NAMALWA (cell line): ENCODE measurements at regions not wholly inside any gene's neighbourhood (a gene's known extent, or its start where the extent isn't known, plus 50 kb on each side); places are given as distances from the start of the nearest gene placed in this dataset.

Experiments used
- DNase-seq: peaks from one replicate; pipeline ENCODE4 v3.0.0-alpha.2; 2015; ENCODE audit warnings: low spot score

GRCh38 chr4:84441758-84442377 is 57.2 kb downstream of the NKX6-1 start:
- no peak for DNase-seq

DNA sequence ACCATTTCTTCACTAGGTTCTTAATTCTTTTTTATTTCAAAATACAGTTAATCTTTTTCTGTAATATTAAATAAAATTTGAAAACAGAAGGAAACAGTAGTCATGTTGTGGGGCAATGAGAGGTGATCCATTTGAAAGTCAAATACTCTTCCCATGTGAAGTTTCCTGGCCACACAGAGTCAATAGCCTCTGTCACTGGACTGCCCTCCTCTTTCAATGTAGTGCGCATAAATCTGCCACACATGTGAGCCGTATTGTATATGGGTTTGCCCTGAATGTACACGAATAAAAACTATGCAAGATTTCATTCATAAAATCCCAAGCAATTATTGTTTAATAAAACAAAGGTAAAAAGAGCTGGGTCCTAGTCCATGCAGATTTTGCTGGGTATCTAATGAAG is 59.1 kb downstream of the NKX6-1 start:
- no peak for DNase-seq

DNA sequence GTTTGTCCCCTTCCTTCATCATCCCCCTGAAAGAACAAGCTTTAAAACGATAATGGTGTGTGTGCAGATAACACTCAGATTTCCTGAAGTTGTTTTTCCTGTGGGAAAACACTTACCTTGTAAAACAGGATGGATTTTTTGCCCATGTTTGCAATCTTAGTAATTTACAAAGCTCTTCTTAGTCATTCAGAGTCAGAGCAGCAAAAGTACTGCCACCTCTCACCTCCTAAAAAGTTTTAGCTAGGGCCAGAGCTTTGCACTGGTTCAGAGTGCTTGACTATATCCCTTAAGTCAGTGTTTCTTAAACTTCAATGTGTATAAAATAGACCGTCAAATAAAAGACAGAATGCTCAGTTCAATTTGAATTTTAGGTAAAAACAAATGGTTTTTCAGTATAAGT is 62.3 kb downstream of the NKX6-1 start:
- DNase-seq = no peak

DNA sequence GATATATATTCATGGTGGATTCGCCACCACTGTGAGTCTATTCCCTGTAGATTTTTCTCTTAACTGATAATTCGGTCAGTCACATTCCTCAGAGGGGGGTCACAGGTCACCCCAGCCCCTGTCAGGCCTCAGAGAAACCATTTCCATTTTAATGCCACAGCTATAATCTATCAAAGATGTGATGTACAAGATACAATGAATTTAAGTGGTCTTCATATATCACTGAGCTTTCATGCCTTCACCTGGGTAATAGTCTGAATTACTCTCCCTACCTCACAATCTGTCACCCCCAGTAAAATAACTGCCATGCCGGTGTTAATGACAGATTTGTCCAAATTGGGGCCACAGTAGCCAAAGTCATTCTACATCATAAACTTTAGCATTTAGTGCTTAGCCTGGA is 64.7 kb downstream of the NKX6-1 start:
- no peak for DNase-seq

DNA sequence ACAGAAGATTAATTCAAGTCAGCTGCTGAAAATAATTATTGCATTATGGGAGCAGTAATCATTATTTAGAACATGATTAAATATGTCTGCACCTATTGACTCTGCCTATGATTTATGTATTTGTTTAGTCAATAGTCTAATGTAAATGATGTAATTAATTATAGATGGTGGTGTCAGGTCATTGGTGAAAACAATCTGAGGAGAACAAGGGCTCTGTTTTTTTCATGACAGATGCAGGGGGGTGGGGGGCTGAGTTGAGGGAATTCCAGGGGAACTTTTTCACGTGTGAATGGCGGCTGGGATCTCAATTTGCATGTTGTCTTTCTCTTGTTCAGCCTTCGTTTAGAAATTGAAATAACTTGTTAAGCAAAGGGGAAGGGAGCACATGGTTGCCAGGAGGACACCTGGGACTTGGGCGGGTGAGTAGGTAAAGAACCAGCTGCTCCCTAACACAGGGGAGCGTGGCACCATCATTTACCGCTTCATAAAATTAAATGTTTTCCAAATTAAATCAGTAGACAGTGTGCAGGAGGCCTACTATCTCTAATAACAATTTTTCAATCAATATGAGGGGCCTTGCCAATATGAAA is 65.4 kb downstream of the NKX6-1 start:
- DNase-seq = no peak

- DNase-seq = no peak
Observed at GRCh38 chr4:84432713-84433112, 66.4 kb downstream of the NKX6-1 start.

GRCh38 chr4:84420608-84421007 is 78.5 kb downstream of the NKX6-1 start:
- no peak for DNase-seq

GRCh38 chr4:84419201-84419600 is 79.9 kb downstream of the NKX6-1 start:
- no peak for DNase-seq

DNA sequence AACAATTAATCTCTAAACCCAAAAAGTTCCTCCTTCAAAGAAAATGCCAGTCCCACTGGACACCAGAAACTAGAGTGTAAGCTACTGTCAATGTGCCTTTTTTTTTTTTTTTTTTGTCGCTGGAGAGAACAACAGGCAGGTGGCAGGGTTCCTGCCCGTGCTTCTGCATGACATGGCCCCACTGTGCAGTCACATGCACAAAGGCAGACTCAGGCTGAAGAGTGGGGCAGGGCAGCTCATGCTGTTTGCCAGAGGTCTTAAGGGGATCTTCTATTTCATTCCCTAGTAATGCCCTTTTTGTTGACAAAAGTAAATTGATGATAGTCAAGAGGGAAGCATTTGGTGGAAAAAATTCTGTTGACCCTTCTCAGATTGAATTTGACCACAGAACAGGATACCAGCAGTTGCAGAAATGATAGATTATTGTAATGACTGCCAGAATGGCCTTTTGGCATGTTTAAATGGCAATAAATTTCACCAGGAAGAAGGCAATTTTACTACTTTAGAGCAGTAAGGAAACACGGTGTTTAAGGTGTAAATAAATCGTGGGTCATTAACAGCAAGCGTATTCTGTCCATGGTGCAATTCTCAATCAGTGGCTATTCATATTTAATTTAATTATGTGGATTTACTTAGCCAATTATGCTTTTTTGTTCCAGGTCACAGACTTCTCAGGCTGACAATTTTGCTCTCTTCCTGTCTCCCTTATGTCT is 80.9 kb downstream of the NKX6-1 start:
- DNase-seq = no peak

DNA sequence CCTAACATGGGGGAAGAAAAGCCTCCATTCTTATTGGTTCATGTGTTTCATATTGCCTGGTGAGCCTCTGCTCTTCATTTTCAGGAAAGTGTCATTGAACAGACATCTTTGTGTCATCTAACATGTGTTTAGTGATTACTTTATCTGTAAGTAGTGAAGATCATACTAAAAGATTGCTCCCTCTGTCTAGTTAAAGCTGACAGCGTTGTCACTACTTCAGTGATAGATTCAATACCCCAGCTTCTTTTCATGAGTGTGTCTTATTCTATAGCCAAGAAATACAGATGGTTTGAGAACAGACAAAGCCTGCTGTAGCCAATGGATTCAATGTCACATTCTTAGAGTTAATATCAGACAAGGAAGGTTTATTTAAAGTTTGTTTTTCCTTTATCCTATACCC is 85.1 kb downstream of the NKX6-1 start:
- DNase-seq = no peak

GRCh38 chr4:84413480-84413879 is 85.6 kb downstream of the NKX6-1 start:
- no peak for DNase-seq

DNA sequence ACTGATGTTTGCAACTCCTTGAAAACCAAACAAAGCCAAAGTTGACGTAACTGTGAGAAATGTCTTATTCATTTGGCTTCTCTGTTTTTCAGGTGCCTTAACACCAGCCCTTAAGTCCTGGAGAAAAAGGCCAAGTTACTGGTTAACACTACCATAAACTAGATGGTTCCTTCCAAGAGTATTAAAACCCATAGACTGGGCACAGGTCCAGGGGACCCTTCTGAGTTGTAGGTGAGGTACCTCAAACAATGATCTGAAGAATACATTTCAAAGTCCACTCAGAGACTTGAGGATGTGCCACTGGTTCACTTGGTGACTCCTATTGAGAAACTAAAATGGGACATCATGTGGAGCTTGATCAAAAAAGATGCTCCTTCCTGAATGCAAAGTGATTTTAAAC is 87.0 kb downstream of the NKX6-1 start:
- no peak for DNase-seq

DNA sequence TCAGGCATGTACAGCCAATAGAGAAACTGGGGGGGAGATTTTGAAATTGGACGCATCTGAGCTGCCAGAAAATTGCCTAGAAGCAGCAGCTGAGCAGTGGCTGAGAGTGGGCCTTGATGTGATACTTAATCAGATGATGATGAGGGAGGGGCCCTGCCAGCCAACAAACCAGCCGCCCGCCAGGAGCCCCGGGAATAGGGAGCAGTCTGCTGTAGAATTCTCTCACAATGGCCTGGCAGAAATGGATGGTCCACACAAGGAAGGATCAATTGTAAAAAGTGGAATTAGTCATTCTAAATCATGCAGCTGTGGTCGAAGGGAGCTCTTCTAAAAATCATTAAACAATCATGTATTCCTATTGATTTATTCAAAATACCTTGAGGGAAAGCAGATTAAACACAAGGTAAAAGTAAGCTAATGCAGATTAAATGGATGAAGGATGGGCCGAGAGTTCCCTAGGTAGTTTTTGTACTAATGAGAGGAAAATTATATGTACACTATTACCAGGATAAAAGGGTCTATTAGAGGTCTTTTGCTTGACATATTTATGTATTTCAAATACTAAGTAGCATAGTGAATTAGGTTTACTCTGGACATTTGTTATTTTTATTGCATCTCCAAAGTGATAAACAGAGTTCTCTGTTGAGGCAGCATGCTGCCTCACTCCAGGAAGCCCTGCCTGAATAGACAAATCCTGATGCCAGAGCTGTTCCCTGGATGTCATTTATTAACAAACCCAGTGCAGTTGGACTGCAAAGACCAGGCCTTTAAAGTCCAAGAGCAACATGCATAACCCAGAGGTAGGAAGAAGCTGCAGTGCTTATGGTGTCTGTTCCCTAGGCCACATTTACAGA is 91.3 kb downstream of the NKX6-1 start:
- no peak for DNase-seq

- no peak for DNase-seq
Observed at GRCh38 chr4:84403656-84404055, 95.4 kb downstream of the NKX6-1 start.

GRCh38 chr4:84401701-84402306 is 97.3 kb downstream of the NKX6-1 start:
- no peak for DNase-seq

GRCh38 chr4:84394386-84394785 is 104.7 kb downstream of the NKX6-1 start:
- no peak for DNase-seq

GRCh38 chr4:84392951-84393590 is 106.0 kb downstream of the NKX6-1 start:
- no peak for DNase-seq

- DNase-seq = no peak
Observed at GRCh38 chr4:84389406-84389805, 109.7 kb downstream of the NKX6-1 start.

- no peak for DNase-seq
Observed at GRCh38 chr4:84385203-84385602, 113.9 kb downstream of the NKX6-1 start.

GRCh38 chr4:84384801-84385200 is 114.3 kb downstream of the NKX6-1 start:
- DNase-seq = no peak

- DNase-seq = no peak
Observed at GRCh38 chr4:84381759-84382158, 117.3 kb downstream of the NKX6-1 start.
